Trophoblast cell (in vitro differentiated cells and primary cell): ENCODE measurements at regions not wholly inside any gene's neighbourhood (a gene's known extent, or its start where the extent isn't known, plus 50 kb on each side); places are given as distances from the start of the nearest gene placed in this dataset.

Source experiments
- DNase-seq, 2 donors: peaks; one replicate each; pipeline ENCODE4 v3.0.0-alpha.2; 2016
- H2AFZ ChIP-seq: 2 replicates; pipeline ENCODE4 v1.6.1; 2013; ENCODE audit warnings: low read length, moderate library complexity, mild to moderate bottlenecking; ENCODE audit not compliant: insufficient read depth, poor library complexity
- H2AK5ac ChIP-seq: 2 replicates; pipeline ENCODE4 v1.6.1; 2013; ENCODE audit warnings: mild to moderate bottlenecking, low read length
- H2BK120ac ChIP-seq: 2 replicates; pipeline ENCODE4 v1.6.1; 2013; ENCODE audit warnings: low read length, mild to moderate bottlenecking, moderate library complexity; ENCODE audit not compliant: insufficient read depth, poor library complexity
- H2BK12ac ChIP-seq: 2 replicates; pipeline ENCODE4 v1.6.1; 2013; ENCODE audit warnings: mild to moderate bottlenecking, low read length, moderate library complexity
- H2BK5ac ChIP-seq: 2 replicates; pipeline ENCODE4 v1.6.1; 2013; ENCODE audit warnings: low read length, low read depth, moderate library complexity, mild to moderate bottlenecking; ENCODE audit not compliant: poor library complexity
- H3K14ac ChIP-seq: 2 replicates; pipeline ENCODE4 v1.6.1; 2013; ENCODE audit warnings: mild to moderate bottlenecking, low read length
- H3K18ac ChIP-seq: 2 replicates; pipeline ENCODE4 v1.6.1; 2013; ENCODE audit warnings: mild to moderate bottlenecking, low read length
- H3K23ac ChIP-seq: 2 replicates; pipeline ENCODE4 v1.6.1; 2013; ENCODE audit warnings: low read length
- H3K27ac ChIP-seq: 2 replicates; pipeline ENCODE4 v1.5.1; 2013; ENCODE audit warnings: low read depth, mild to moderate bottlenecking, inconsistent platforms, low read length, moderate library complexity
- H3K27me3 ChIP-seq: 2 replicates; pipeline ENCODE4 v1.6.1; 2013; ENCODE audit warnings: inconsistent platforms, mild to moderate bottlenecking, low read length, moderate library complexity; ENCODE audit not compliant: insufficient read depth
- H3K36me3 ChIP-seq, 2 experiments: 1 replicate in 1 of 2; 2 replicates in 1 of 2; pipeline ENCODE4 v1.6.1; 2013; ENCODE audit warnings: low read length in 2 of 2, mild to moderate bottlenecking in 2 of 2, moderate library complexity in 1 of 2; ENCODE audit not compliant: insufficient read depth in 2 of 2, control insufficient read depth in 1 of 2
- H3K4ac ChIP-seq: 2 replicates; pipeline ENCODE4 v1.6.1; 2013; ENCODE audit warnings: low read depth, mild to moderate bottlenecking, low read length, moderate library complexity
- H3K4me1 ChIP-seq, 2 experiments: 1 replicate in 1 of 2; 2 replicates in 1 of 2; pipeline ENCODE4 v1.6.1; 2013; ENCODE audit warnings: low read length in 2 of 2, mild to moderate bottlenecking in 2 of 2, moderate library complexity in 1 of 2; ENCODE audit not compliant: insufficient read depth in 2 of 2, control insufficient read depth in 1 of 2
- H3K4me2 ChIP-seq: 2 replicates; pipeline ENCODE4 v1.6.1; 2013; ENCODE audit warnings: inconsistent platforms, mild to moderate bottlenecking, low read length, moderate library complexity
- H3K4me3 ChIP-seq: 2 replicates; pipeline ENCODE4 v1.5.1; 2013; ENCODE audit warnings: mild to moderate bottlenecking, low read depth, low read length, inconsistent platforms
- H3K79me1 ChIP-seq: one replicate; pipeline ENCODE4 v1.6.1; 2013; ENCODE audit warnings: low read length
- H3K79me2 ChIP-seq: 2 replicates; pipeline ENCODE4 v1.6.1; 2013; ENCODE audit warnings: low read length, mild to moderate bottlenecking; ENCODE audit not compliant: control insufficient read depth, insufficient read depth, poor library complexity
- H3K9ac ChIP-seq: 2 replicates; pipeline ENCODE4 v1.6.1; 2013; ENCODE audit warnings: mild to moderate bottlenecking, low read length
- H3K9me3 ChIP-seq: 2 replicates; pipeline ENCODE4 v1.6.1; 2013; ENCODE audit warnings: low read depth, mild to moderate bottlenecking, control low read depth, inconsistent platforms, low read length; ENCODE audit not compliant: insufficient read depth
- H4K12ac ChIP-seq: 2 replicates; pipeline ENCODE4 v1.6.1; 2013; ENCODE audit warnings: low read depth, mild to moderate bottlenecking, low read length, moderate library complexity
- H4K8ac ChIP-seq: 2 replicates; pipeline ENCODE4 v1.6.1; 2013; ENCODE audit warnings: low read depth, mild to moderate bottlenecking, low read length, moderate library complexity
- H4K91ac ChIP-seq: one replicate; pipeline ENCODE4 v1.6.1; 2013; ENCODE audit warnings: low read depth, mild to moderate bottlenecking, low read length, moderate library complexity
- WGBS: extraction: QIAGEN DNeasy Blood & Tissue Kit; methylation state at CpG from one replicate; pipeline ENCODE4 v1.1.7; 2013; ENCODE audit warnings: missing lambda C conversion rate; ENCODE audit not compliant: insufficient read length, insufficient coverage; ENCODE audit errors: extremely low coverage; 5-methylcytosine and 5-hydroxymethylcytosine counted together

DNA sequence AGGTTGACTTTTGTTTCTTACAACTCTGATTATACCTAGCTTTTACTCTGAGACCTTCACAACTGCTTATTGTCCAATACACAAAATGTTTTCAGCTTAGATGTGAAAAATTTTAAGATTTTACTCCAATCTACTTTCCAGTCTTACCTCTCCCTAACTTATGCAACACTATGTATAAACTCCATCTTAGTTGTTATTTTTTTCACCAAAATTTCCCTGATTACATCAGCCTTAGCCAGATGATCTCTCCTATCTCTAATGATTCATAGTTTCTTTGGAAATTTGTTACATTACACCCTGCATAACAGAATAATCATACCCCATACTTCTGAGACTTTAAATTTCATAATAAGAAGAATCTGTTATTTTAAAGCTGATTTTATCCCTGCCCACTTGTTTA lies 621.0 kb upstream of the ANO3 start:
- H2BK5ac ChIP-seq, result no peak overlapping the region
- H3K4me1 ChIP-seq, result peaks cover 0 to 2% of the 10 kb centered on the region in 2 experiments
- H3K79me2 ChIP-seq, result no peaks in the 10 kb centered on the region
- no peak overlapping the region for H3K18ac ChIP-seq
- no peak overlapping the region for H3K4me3 ChIP-seq
- H2AFZ ChIP-seq, result no peak overlapping the region
- no peak overlapping the region for H4K8ac ChIP-seq
- no peak overlapping the region for H4K91ac ChIP-seq
- no peak overlapping the region for H3K4me2 ChIP-seq
- H3K23ac ChIP-seq, result no peak overlapping the region
- no peaks in the 10 kb centered on the region for H3K9me3 ChIP-seq
- no peak overlapping the region for H3K27ac ChIP-seq
- no peak overlapping the region for H2BK12ac ChIP-seq
- no peaks in the 10 kb centered on the region for H3K36me3 ChIP-seq
- H2BK120ac ChIP-seq, result no peak overlapping the region
- no peak overlapping the region for H3K14ac ChIP-seq
- H3K9ac ChIP-seq, result no peak overlapping the region
- no peaks in the 10 kb centered on the region for H3K27me3 ChIP-seq
- DNase-seq, result no peak
- H3K79me1 ChIP-seq, result no peaks in the 10 kb centered on the region
- H4K12ac ChIP-seq, result no peak overlapping the region
- H2AK5ac ChIP-seq, result no peak overlapping the region
- H3K4ac ChIP-seq, result no peak overlapping the region

DNA sequence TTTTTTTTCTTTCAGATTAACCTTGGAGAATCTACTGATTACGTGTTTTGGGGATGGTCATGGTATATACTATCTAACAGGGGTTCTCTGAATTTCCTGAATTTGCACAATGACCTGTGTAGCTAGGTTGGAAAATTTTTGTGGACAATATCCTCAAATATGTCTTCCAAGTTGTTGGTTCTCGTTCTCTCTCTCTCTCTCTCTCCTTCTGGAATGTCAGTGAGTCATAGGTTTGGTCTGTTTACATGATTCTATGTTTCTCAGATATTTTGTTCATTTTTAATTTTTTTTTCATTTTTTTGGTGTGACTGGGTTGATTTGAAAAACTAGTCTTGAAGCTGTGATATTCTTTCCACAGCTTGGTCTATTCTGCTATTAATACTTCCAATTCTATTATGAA lies 604.0 kb upstream of the ANO3 start:
- Histone ChIP-seq H3K27me3 (no peaks in the 10 kb centered on the region), H3K79me1 (no peaks in the 10 kb centered on the region), H3K27ac (no peak overlapping the region), H4K12ac (no peak overlapping the region), H3K4me1 (no peaks in the 10 kb centered on the region), H3K79me2 (no peaks in the 10 kb centered on the region), H3K9ac (no peak overlapping the region), H3K14ac (no peak overlapping the region), H4K8ac (no peak overlapping the region), H2AFZ (no peak overlapping the region), H3K18ac (no peak overlapping the region), H3K9me3 (peaks cover 2% of the 10 kb centered on the region), H3K4me2 (no peak overlapping the region), H3K4me3 (no peak overlapping the region), H3K4ac (no peak overlapping the region), H3K36me3 (peaks cover 0 to 1% of the 10 kb centered on the region in 2 experiments), H2AK5ac (no peak overlapping the region), H2BK5ac (no peak overlapping the region), H2BK12ac (no peak overlapping the region), H3K23ac (no peak overlapping the region), H2BK120ac (no peak overlapping the region), H4K91ac (no peak overlapping the region)
- WGBS, result no CpG with 5 or more reads among the region's 2 CpGs
- no peak for DNase-seq

DNA sequence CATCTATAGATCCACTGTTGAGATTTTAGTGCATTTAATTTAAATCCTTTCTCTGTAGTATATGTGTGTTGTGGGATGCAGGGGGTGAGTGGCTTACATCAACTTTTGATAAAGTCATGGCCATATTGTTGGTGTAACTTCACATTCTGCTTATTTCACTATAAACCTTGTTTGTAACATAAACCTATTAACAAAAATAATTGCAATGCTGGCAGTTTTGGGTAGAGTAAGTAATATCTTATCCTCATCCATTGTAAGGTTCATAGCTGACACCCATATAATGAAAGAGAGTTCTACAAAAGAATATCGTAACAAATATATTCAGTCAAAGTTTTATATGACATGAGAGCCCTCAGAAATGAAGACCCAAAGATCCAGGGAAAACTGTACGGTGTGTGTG lies 601.7 kb upstream of the ANO3 start:
- H3K79me1 ChIP-seq, result no peaks in the 10 kb centered on the region
- H4K8ac ChIP-seq, result no peak overlapping the region
- H4K91ac ChIP-seq, result no peak overlapping the region
- no peak overlapping the region for H2AFZ ChIP-seq
- H3K14ac ChIP-seq, result no peak overlapping the region
- H3K4me2 ChIP-seq, result no peak overlapping the region
- H2BK5ac ChIP-seq, result no peak overlapping the region
- H3K36me3 ChIP-seq, result no peaks in the 10 kb centered on the region
- H3K4ac ChIP-seq, result no peak overlapping the region
- H4K12ac ChIP-seq, result no peak overlapping the region
- H3K27ac ChIP-seq, result no peak overlapping the region
- no peak overlapping the region for H3K23ac ChIP-seq
- H3K27me3 ChIP-seq, result no peaks in the 10 kb centered on the region
- DNase-seq, result no peak
- no peak overlapping the region for H2BK12ac ChIP-seq
- WGBS, result no CpG with 5 or more reads among the region's 2 CpGs
- no peak overlapping the region for H2AK5ac ChIP-seq
- no peak overlapping the region for H3K4me3 ChIP-seq
- H3K4me1 ChIP-seq, result no peaks in the 10 kb centered on the region
- H3K18ac ChIP-seq, result no peak overlapping the region
- no peak overlapping the region for H2BK120ac ChIP-seq
- peaks cover 2% of the 10 kb centered on the region for H3K9me3 ChIP-seq
- no peak overlapping the region for H3K9ac ChIP-seq
- no peaks in the 10 kb centered on the region for H3K79me2 ChIP-seq

DNA sequence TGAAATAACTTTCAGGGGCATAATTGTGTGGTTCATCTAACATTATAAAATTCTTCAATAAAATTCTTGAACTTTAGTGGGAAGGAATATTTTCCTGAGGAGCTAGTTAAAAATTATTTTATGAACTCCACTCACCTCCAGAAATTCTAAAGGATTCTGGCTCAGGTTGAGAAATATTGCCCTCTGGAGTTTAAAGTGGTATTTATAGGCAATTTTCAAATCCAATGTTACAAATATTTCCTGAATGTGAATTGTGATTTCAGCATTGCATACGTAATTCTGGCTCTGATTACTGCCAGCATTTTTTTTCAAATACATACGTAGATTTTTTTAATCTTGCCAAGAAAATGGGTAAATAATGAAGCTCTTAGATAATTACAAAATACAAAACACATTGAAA lies 598.2 kb upstream of the ANO3 start:
- H3K79me2 ChIP-seq, result no peaks in the 10 kb centered on the region
- no peak overlapping the region for H3K4me3 ChIP-seq
- H3K4me2 ChIP-seq, result no peak overlapping the region
- peak in 1 of 2 donors; percentile 5 for DNase-seq
- no peaks in the 10 kb centered on the region for H3K36me3 ChIP-seq
- H2BK120ac ChIP-seq, result no peak overlapping the region
- no CpG with 5 or more reads among the region's 2 CpGs for WGBS
- no peak overlapping the region for H3K23ac ChIP-seq
- no peak overlapping the region for H2BK5ac ChIP-seq
- no peak overlapping the region for H4K8ac ChIP-seq
- no peak overlapping the region for H2AFZ ChIP-seq
- no peak overlapping the region for H3K18ac ChIP-seq
- no peak overlapping the region for H4K91ac ChIP-seq
- H3K27me3 ChIP-seq, result no peaks in the 10 kb centered on the region
- H3K4me1 ChIP-seq, result no peaks in the 10 kb centered on the region
- H3K27ac ChIP-seq, result no peak overlapping the region
- no peak overlapping the region for H2AK5ac ChIP-seq
- H3K9ac ChIP-seq, result no peak overlapping the region
- H2BK12ac ChIP-seq, result no peak overlapping the region
- H3K14ac ChIP-seq, result no peak overlapping the region
- peaks cover 2% of the 10 kb centered on the region for H3K9me3 ChIP-seq
- no peak overlapping the region for H3K4ac ChIP-seq
- no peak overlapping the region for H4K12ac ChIP-seq
- no peaks in the 10 kb centered on the region for H3K79me1 ChIP-seq
